HG02943 (cell line): ENCODE measurements at regions not wholly inside any gene's neighbourhood (a gene's known extent, or its start where the extent isn't known, plus 50 kb on each side); places are given as distances from the start of the nearest gene placed in this dataset.

Experiments
- ATAC-seq: cut with Tn5 transposase; IDR thresholded peaks from one replicate; pipeline ENCODE4 v1.9.1; 2021; ENCODE audit warnings: mild to moderate bottlenecking, low read depth, moderate library complexity; ENCODE audit not compliant: unreplicated experiment

DNA sequence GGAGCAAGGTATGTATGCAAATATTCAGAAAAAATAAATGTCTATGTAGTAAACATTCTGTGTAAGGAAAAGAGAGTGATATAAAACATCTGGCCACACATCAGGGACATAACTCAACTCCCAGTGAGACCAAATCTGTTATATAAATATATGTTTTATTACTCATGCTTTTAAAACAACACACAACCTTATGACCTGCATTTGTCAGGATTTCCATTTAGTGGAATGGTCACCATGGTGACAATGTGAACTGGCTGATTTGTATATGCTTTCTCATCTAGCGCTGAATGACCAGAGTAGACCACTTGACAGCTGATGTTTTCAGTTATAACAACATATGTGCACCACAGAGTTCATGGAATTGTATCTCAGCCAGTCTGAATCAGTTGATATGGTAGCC is 551.7 kb downstream of the HTR7 start:
- no peak for ATAC-seq

DNA sequence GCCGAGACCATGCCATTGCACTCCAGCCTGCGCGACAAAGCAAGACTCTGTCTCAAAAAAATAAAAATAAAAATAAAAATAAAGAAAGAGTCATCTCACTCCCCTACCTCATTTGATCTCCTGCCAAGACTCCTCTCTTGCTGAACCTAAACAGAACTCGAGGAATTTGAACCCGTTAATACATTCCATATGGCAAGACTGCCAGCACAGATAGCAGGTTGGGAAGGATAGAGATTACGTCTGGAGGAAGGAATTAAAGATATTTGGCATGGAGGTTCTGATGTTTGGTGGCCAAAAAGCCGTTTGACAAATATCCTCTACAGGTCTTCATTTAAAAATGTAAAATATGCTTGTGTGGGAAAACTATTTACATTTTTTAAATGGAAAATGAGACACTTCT is 549.6 kb downstream of the HTR7 start:
- ATAC-seq: no peak

DNA sequence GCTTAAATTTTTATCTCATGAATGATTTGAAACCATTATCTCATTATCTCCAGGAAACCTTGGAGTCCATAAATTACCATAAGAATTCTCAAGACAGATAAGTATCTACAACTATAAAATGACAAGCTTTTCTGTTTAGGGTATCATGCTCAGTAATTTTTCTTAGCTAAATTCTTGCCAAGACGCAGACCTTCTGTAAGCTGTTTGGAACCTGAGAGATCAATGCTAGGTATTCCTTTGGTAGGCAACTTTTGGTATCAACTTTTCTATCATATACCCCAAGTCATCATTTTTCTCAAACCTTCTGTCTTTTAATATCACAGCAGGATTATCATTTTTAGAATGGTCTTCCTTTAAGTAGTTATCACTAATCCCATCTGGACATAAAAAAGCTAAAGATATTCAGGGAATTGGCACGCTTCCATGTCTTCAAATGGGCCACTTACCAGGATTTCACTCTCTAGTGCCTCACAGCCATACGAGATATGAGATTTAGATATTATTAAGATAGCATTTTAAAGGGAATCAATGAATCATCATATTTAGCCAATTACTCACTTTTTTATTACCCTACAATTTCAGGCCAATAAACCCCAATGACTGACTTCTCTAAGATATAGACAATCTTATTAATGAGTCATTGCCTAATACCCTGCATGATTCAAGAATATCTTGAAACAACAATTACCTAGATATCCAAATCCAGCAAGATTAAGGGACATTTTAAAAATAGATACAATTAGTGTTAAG is 544.1 kb downstream of the HTR7 start:
- no peak for ATAC-seq

DNA sequence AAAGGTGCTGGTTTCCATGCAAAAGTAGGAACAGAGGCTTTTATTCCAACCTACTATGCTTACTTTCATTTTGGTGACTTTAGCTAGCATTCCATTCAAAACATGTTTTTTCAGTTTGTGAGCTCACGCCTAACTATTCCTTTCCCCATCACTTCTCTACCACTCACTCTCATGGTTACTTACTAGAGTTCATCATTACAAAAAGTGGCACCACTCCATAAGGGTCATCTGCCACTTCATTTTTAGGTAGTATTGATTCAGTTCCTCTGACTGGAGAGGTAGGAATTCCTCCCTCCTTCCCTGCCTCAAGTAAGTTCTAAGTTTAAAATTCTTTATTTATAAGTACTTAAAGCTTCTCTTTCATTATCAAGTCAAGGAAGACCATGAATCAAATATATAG is 543.1 kb downstream of the HTR7 start:
- ATAC-seq: no peak

DNA sequence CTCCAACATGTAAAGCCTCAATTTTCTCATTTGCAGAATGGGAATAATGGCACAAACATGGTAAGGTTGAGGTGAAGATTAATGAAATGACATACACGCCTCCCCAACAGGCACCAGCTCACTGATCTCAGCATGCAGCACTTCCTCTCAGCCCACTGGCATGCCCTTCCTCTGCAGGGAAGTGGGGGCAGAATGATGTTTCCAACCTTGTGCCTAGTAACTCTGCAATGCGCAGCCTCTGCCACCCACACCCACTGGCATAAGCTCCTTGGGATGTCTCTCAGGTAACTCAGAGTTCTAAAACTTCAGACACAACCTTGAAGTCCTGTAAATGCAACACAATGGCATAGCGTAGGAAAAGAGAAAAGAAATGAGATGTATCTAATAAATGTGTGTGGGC is 540.7 kb downstream of the HTR7 start:
- no peak for ATAC-seq

DNA sequence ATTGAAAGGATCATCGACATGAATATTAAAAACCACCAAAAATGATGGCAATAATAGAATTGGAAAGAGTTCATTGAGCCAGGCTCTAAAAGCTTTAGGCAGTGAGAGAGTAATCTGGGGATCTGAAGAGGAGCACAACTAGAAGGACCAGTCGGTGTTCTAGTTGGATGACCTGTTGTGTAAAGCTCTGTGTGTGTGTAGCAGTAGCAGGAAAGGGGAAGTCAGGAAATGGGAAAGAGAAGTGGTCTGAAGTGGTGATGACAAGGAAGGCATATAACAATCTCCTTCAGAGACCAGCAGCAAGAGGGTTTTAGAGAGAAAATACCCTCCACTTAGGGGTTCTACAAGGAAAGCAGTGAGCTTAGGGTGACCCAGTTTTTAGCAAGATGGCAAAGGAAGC is 539.2 kb downstream of the HTR7 start:
- ATAC-seq: no peak

DNA sequence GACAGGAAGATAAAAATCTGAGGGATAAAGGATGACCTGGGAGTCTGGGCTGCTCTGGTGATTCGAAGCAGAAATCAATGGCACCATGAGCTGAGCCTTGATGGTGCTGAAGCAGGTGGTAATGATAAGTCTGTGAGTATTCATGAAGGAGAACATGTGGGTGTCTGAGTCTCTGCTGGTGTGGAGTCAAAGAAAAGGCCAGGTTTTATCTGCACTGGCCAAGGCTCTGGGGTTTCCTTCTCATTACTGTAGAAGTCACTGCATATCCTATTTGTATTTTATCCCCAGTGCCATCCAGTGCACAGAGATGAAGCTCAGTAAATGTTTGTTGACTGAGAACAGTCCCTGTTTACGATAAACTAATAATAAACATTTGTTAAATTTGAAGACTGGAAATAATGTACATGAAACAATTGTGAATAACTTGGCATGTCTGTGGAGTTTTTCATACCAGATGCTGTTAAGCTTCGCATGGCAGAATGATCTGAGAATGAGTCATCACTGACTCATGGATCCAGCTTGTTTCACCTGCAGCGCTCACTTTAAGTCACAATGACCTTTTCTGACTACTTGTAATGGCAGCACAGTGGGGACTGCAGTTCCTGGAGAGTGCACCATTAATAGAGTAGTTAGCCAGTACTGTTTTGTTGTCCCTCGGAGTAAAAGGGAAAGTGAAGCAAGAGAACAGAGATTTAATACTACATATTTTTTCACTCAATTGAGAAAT is 538.5 kb downstream of the HTR7 start:
- peak; percentile 92 for ATAC-seq

DNA sequence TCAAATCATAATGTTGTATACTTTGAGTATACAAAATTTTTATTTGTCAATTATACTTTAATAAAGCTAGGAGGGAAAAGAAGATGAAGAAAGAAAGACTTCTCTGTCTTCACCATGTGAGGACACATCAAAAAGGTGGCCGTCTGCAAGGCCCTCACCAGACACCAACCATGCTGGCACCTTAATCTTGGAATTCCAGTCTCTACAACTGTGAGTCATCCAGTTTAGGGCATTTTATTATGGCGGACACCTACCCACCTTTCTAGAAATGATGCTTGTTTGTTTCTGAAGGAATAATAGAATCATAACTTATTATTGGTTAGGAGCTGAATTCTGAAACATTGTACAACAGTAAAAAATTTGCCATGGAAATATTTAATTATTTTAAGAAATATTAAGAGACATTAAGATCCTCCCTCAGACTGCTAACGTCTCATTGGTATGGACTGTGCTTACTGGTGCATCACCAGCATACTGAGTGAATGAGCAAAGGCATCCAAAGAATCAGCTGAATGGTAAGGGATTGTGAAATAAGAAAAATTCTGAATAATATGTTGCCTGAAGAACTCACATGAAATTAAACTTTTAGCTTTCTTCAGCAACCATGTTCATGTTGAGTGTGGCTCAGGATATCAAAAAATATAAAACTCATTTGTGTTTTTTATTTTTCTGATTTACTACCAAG is 536.6 kb downstream of the HTR7 start:
- ATAC-seq: no peak

DNA sequence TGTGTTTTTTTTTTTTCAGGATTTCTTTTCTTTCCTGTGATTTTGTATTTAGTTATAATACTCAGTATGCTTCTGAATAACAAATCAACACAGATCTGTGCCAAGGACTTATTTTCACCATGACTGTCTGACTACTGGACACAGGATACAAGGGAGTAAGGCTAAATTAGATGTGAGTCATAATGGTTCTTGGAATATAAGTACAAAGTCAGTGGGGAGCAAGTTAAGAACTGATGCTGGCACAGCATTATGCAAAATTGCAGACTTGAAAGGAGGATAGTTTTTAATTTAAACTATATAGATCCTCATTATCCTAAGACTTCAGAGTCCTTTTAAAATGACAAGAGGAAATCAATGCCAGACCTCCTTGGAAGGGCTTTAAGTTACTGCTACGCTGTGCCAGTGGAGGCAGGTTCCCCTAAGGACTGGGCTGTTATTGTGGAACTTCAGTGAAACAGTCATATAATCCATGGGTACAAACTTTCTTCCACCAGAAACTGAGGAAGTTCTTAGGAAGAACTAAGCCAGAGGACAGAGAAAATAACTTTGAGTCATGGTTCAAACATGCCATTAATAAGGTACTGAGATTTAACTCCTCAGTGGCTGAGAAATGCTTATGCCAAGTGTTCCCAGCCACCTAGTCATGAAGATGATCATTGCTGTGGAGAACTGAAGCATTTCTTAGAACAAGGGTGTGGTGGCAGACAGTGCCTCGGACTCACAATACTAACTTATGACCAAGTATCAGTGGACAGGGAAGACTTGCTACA is 531.2 kb downstream of the HTR7 start:
- ATAC-seq: no peak

DNA sequence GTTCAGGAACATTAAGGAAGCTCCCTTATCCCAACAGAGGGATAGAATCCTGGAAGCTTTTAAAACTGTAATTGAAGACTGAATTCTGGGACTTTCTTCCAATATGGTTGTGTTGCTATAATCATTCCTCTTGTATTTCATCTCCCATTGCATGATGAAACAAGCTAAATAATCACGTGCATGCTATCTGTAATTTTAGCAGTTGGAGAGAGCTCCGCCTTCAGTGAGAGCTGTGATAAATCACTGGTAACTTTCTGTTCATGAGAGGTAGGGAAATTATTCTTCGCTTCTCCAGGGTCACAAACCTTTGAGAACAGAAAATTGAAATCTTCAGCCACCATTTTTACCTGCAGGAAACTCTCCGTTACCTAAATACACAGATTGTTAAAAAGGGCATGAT is 530.2 kb downstream of the HTR7 start:
- ATAC-seq: no peak

DNA sequence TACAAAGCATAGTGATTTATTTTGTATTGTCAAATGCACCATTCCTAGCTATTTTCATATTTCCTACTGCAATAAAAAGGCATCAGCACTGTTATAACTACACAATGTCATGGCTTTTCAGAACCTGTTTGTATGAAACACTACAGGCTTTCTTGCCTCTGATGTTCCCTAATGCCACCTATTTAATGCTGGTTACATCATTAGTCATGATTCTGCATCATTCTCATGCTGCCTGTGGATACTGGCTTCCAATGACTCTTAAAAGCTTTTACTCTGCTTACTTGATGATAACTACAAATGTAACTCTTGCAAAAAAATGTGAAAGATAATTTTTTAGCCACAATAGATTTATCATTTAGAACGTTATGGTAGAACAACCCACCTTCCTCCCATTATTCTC is 529.4 kb downstream of the HTR7 start:
- ATAC-seq: no peak

DNA sequence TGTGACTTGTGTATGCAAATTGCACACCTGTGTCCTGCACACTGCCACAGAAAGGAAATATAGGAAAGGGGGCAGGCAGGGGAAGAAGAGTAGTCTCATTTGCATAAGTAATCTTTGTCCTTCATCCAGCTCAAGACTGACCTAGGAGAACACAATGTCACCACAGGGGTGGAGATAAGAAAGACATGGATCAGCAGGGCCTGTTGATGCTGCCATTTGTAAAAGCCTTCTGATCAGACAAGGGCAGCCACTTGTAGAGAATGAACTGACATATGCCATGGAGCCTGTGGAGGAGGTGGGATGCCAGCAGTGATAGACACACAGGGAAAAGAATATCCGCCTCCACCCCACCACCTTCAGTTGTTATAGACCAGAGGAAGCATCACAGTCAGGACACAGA is 528.9 kb downstream of the HTR7 start:
- no peak for ATAC-seq

DNA sequence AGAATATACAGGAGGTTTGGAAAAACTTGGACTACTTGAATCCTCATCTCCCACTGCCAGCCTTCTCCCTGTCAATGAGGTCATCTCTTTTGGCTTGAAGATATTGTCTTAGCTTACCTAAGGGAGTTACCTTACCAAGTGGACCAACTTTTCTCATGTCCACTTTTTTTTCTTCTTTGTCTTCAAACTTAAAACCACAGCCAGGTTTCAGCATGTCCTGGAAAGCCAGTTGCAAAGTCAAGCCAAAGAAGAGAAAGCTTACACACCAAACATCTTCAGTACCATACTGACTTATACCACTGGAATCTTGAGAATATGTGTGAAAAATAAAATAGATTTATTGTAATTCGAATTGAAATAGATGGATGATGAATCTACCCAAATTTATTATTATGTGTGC is 520.5 kb downstream of the HTR7 start:
- ATAC-seq: no peak

DNA sequence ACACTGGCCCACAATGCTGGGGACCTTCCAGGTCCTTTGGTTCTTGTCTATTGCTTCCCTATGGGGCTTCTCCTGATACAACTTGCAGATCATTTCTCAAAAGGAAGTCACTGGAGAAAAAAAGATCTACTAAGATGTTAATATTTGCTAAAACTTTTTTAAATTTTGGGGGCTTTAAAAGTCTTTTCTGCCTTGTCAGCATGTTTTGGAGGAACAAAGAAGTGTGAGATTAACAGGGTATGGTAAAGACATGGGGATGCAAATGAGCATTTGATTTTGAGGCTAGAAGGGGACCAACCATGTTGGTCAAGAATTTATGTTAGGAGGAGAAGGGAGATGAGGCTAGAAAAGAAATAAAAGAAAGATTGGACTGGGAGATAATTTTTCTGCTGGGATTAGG is 515.4 kb downstream of the HTR7 start:
- no peak for ATAC-seq

DNA sequence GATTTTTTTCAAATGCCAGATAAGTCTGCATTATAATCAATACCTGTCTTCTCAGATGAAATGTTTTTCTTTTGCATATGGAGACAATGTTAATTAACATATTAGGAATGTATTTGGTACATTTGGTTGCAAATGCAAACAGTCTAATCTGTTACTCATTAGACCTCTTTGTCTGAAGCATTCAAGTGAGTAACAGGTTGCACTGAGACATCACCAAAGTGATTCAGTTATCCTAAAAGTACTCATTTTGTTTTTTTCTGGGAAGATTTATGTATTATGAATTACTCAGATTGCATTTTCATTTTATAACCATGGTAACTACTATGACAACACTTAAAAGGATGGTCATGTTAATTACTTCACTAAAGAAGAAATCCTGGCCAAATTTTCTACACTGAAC is 513.6 kb downstream of the HTR7 start:
- ATAC-seq: no peak

DNA sequence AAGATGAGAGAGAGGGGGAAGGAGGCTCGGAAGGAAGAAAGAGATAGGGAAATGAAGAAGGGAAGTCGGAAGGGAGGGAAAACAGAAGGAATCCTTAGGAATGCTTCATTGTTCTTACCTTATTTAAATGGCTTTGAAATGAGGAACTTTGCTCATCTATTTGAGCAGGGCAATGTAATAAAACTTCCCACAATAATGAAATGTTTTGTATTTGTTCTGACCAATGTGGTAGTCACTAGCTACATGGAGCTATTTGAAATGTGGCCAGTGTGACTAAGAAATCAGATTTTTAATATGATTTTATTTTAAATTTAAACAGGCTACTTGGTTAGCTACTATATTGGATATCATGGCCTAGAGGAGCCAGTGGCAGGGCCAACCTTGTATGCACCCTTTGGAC is 510.6 kb downstream of the HTR7 start:
- no peak for ATAC-seq

DNA sequence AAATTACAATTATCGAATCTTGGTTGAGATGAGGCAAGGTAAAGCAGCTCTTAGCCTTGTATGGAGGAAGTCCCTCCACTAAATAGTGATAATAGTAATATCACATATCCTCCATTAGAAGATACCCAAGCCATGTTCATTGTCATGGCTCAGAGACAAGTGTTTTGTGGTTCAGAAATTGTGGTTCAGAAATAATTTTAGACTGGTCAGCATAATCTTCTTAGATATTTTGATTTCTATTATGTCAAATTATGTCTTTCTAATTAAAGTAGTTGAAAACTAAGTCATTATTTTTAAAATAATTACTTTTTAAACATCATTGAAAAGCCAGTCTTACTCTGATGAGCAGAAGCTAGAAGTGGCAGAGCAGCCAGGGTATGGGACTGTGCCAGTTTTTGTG is 507.7 kb downstream of the HTR7 start:
- ATAC-seq: no peak

DNA sequence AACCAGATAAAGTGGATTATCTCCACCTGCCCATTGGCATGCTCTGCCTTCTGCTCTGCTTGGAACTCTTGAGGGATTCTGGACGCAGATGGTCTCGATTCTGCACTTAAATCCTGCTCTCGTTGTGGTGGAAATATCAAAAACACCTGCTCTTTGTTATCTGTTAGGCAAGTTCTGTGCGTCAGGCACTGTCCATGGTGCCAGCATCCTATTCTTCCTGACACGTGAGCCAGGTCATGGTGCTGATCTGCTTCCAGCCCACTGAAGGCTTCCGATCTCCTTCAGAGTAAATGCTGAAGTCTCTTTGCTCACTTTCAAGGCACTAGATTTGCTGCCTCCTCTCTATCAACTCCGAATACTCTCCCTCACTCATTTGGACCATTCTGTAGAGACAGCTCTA is 505.6 kb downstream of the HTR7 start:
- ATAC-seq: no peak

DNA sequence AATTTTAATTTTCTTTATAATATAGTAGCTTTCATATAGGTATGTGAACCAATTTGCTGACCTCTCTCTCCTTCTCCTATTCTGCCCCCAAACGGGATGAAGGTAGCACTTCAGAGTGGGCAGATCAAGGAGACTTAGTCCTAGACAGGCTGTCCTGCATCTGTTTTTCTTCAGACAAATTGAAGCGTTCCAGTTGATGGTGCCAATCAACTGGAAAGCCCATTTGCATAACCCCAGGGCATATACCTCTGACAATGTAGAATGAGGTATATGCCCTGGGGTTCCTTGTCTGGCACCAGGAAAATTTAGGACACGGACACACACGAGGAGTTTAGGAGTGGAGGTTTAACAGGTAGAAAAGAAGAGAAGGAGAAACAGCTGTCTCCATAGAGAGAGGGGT is 502.9 kb downstream of the HTR7 start:
- no peak for ATAC-seq

DNA sequence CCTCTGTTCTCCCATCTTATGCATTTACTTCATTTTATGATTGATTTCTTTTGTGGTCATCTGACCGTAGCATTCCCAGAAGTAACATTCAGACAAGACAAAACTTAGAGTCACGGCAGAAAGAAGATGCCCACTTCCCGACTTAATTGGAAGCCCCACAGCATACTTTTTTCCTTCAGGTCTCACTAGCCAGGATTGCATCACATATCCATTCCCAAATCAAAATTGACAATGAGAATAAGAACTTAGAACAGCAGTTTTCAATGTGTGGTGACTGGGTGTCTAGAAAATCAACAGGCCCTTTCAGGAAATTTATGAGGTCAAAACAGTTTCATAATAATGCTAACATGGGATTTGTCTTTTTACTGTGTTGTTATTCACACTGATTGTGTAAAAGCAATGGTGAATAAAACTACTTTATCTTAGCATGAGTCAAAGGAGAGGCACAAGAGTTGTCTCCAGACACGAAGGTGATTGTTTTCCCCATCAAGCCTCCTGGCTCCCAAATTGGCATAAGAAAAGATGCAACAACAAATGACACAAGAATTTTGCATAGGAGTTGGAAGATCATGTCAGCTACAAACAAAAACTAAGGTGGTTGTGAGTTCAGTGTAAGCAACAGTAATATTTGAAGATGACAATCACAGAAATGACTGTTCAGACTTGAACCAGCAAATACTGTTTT is 493.9 kb downstream of the HTR7 start:
- ATAC-seq: no peak
